ENCODE measurements at regions not wholly inside any gene's neighbourhood (a gene's known extent, or its start where the extent isn't known, plus 50 kb on each side); places are given as distances from the start of the nearest gene placed in this dataset.

GRCh38 chr1:199859491-199859933 lies 168.0 kb upstream of the NR5A2 start:
- DNase-seq, result peak in 2 of 5 donors; percentile 14 to 61
- Histone ChIP-seq H3K4me1 (ENCODE audit: control insufficient read depth in 2 of 3, insufficient read depth in 2 of 3, low read depth in 1 of 3, low read length in 3 of 3) (no peaks in the 10 kb centered on the region), H3K27ac (ENCODE audit: low read depth in 2 of 2, low read length in 2 of 2) (no peak overlapping the region), H3K9me3 (ENCODE audit: control insufficient read depth in 2 of 3, insufficient read depth in 1 of 3, low read length in 3 of 3) (no peaks in the 10 kb centered on the region), H3K9ac (ENCODE audit: low read length in 3 of 3) (no peak overlapping the region), H3K36me3 (ENCODE audit: control insufficient read depth in 2 of 3, insufficient read depth in 3 of 3, low read length in 3 of 3) (no peaks in the 10 kb centered on the region), H3K27me3 (ENCODE audit: control insufficient read depth, insufficient read depth, low read length) (no peaks in the 10 kb centered on the region), H3K4me3 (ENCODE audit: low read length in 3 of 3) (no peak overlapping the region)
- FAIRE-seq, result no peak
- no peak for TF ChIP-seq CTCF (IDR thresholded peaks at IDR 0.05; ENCODE audit: borderline replicate concordance, extremely low read depth, insufficient read depth)
- intact Hi-C loops (cut with DNase I), result no loop called here

GRCh38 chr1:199861020-199861795 lies 166.3 kb upstream of the NR5A2 start:
- Histone ChIP-seq H3K4me3 (ENCODE audit: low read length in 3 of 3) (no peak overlapping the region), H3K36me3 (ENCODE audit: control insufficient read depth in 2 of 3, insufficient read depth in 3 of 3, low read length in 3 of 3) (no peaks in the 10 kb centered on the region), H3K27ac (ENCODE audit: low read depth in 2 of 2, low read length in 2 of 2) (no peak overlapping the region), H3K9ac (ENCODE audit: low read length in 3 of 3) (no peak overlapping the region), H3K4me1 (ENCODE audit: control insufficient read depth in 2 of 3, insufficient read depth in 2 of 3, low read depth in 1 of 3, low read length in 3 of 3) (no peaks in the 10 kb centered on the region), H3K9me3 (ENCODE audit: control insufficient read depth in 2 of 3, insufficient read depth in 1 of 3, low read length in 3 of 3) (no peaks in the 10 kb centered on the region), H3K27me3 (ENCODE audit: control insufficient read depth, insufficient read depth, low read length) (no peaks in the 10 kb centered on the region)
- FAIRE-seq (no peak), DNase-seq (no peak)
- intact Hi-C loops (cut with DNase I), result no loop called here
- no peak for TF ChIP-seq CTCF (IDR thresholded peaks at IDR 0.05; ENCODE audit: borderline replicate concordance, extremely low read depth, insufficient read depth)

GRCh38 chr1:199862047-199862446 lies 165.5 kb upstream of the NR5A2 start:
- Histone ChIP-seq H3K27me3 (ENCODE audit: control insufficient read depth, insufficient read depth, low read length) (no peaks in the 10 kb centered on the region), H3K36me3 (ENCODE audit: control insufficient read depth in 2 of 3, insufficient read depth in 3 of 3, low read length in 3 of 3) (no peaks in the 10 kb centered on the region), H3K27ac (ENCODE audit: low read depth in 2 of 2, low read length in 2 of 2) (no peak overlapping the region), H3K4me3 (ENCODE audit: low read length in 3 of 3) (no peak overlapping the region), H3K4me1 (ENCODE audit: control insufficient read depth in 2 of 3, insufficient read depth in 2 of 3, low read depth in 1 of 3, low read length in 3 of 3) (no peaks in the 10 kb centered on the region), H3K9ac (ENCODE audit: low read length in 3 of 3) (no peak overlapping the region), H3K9me3 (ENCODE audit: control insufficient read depth in 2 of 3, insufficient read depth in 1 of 3, low read length in 3 of 3) (no peaks in the 10 kb centered on the region)
- TF ChIP-seq CTCF (IDR thresholded peaks at IDR 0.05; ENCODE audit: borderline replicate concordance, extremely low read depth, insufficient read depth), result no peak
- DNase-seq (no peak), FAIRE-seq (no peak)
- intact Hi-C loops (cut with DNase I), result no loop called here

Data from kidney (tissue), 13 donors.